ENCODE measurements at regions not wholly inside any gene's neighbourhood (a gene's known extent, or its start where the extent isn't known, plus 50 kb on each side); places are given as distances from the start of the nearest gene placed in this dataset.
"Not testable (repeated sequence)": the region's sequence is repeated elsewhere in the genome, so short reads cannot be mapped to it uniquely, and the experiment has no call there.

DNA sequence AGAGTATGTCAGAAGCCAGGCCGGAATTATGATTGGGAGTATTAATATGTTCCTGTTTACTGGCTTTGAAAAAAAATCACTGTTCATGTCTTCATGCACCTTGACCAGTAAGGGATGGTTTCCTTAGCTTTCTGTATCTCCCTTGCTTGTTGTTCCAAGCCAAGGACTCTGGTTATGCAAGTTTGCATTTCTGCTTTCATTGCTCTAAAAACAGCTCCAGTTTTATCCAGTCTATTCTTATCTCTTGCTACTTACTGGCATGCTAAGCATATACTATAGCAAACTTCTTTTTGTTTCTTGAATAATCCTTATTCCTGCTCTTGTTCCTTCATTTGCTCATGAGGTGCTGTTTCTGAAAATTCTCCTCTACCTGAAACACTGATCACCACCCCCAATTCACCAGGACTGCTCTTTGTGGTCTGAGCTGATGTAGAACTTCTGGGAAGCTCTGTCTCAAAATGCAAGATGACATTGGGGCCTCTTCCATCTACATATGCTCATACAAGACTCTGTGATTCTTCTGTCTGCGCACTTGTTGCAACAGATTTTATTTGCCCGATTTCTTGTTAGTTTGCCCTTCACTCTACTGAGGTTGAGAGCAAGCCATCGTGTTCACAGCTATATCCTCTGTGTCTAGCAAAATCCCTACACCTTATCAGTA lies 173.0 kb downstream of the EBLN2 start:
- no peak for DNase-seq

- DNase-seq, result no peak
These were observed 174.3 kb downstream of the EBLN2 start for GRCh38 chr3:73235768-73236167.

- no peak for DNase-seq
These were observed 175.4 kb downstream of the EBLN2 start for GRCh38 chr3:73236867-73237266.

- DNase-seq, result no peak
These were observed 182.3 kb downstream of the EBLN2 start for GRCh38 chr3:73243740-73244139.

DNA sequence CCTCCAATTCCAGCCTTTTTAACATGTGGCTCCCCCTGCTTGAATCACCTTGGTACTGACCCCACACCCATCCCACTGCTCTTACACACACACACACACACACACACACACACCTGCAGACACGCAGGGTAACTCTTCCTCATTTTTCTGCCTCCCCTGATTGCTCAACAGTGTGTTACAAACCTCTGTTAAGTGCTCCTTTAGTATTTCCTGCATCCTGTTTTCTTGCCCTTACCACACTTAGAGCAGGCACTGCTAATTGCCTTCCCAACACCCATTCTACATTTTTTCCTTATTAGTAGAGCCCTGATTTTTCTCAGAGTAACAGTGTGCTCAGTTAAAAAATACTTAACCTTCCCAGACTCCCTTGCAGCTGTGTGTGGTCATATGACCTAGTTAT lies 184.0 kb downstream of the EBLN2 start:
- DNase-seq, result no peak

GRCh38 chr3:73249047-73249446 lies 187.6 kb downstream of the EBLN2 start:
- DNase-seq, result no peak

DNA sequence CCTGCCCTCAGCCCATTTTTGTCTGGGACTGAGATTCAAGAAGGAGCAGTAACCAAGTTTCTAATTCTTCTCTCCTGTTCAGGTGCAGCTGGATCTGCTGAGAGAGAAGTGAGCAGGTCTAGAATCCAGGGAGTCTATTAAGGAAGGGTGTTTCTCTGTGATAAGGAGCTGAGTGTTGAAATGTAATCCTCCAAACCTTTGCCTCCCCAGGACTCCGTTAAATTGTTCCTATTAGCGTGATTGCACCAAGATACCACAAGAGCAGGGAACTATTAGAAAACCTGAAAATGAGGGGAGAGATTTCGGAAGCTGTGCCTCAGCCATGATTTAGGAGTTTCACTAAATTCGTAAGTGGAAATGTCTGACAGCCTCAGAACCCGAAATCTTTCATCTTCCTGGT lies 192.6 kb downstream of the EBLN2 start:
- no peak for DNase-seq

- peak; percentile 91 for DNase-seq
These were observed 194.2 kb downstream of the EBLN2 start for GRCh38 chr3:73255609-73256029.

GRCh38 chr3:73257186-73257585 lies 195.7 kb downstream of the EBLN2 start:
- DNase-seq, result no peak

GRCh38 chr3:73258057-73258456 lies 196.6 kb downstream of the EBLN2 start:
- DNase-seq, result no peak

DNA sequence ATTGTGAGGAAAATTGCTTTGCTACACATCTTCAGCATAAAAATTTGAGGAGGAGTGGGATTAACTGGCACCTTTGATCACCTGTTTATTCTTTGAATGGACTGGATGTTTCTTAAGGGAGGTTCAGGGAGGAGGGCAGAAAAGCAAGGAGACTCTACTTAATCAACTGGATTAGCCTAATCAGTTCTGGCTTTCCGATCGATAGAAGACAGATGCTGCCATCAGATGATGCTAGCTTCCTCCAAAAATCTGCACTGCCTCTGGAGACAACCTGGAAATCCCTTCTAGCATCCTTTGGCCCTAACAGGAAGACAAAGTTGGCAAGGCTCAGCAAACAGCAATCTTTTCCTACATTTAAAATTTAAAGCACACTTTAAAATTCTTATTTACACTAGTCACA lies 197.8 kb downstream of the EBLN2 start:
- DNase-seq, result no peak

GRCh38 chr3:73259856-73260255 lies 198.4 kb downstream of the EBLN2 start:
- DNase-seq, result no peak

DNA sequence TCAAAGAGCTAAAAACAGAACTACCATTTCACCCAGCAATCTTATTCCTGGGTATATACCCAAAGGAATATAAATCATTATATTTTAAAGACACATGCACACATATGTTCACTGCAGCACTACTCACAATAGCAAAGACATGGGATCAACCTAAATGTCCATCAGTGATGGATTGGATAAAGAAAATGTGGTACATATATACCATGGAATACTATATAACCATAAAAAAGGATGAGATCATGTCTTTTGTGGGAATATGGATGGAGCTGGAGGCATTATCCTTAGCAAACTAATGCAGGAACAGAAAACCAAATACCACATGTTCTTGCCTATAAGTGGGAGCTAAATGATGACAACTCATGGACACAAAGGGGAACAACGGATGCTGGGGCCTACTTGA lies 205.1 kb downstream of the EBLN2 start:
- not testable (repeated sequence) for DNase-seq

DNA sequence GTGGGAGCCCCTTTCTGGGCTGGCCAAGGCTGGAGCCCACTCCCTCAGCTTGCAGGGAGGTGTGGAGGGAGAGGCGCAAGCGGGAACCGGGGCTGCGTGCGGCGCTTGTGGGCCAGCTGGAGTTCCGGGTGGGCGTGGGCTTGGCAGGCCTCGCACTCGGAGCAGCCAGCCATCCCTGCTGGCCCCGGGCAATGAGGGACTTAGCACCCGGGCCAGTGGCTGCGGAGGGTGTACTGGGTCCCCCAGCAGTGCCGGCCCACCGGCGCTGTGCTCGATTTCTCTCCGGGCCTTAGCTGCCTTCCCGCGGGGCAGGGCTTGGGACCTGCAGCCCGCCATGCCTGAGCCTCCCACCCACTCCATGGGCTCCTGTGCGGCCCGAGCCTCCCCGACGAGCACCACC lies 207.7 kb downstream of the EBLN2 start:
- DNase-seq, result not testable (repeated sequence)

DNA sequence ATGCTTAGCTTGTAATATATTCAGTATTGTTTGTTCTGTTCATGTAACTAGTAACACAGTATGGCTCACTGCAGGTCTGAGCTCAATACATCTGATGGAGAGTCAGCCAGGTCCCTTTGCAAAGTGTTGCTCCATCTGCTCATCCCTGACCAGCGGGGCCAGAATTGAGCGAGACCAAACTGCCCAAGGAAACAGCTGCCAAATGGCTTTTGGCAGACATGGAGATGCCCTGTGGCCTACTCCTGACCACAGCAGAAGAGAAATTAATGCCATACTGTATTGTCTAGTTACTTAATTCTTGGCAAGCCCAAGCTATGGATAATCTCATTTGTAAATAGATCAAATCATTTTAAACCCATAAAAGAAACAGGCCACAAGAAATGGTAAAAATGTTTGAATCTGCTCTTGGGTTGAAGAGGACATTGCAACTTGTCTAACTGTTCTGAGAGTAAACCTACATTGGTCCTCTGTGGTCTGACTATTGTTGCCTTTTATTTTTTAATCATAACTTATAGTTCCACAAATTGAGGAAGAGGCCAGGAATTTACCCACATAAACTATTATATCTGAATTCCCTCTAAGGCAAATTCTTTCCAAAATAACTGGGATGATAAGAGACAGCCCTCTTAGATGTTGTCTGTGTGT lies 209.5 kb downstream of the EBLN2 start:
- no peak for DNase-seq

GRCh38 chr3:73273341-73273740 lies 211.9 kb downstream of the EBLN2 start:
- DNase-seq, result no peak

DNA sequence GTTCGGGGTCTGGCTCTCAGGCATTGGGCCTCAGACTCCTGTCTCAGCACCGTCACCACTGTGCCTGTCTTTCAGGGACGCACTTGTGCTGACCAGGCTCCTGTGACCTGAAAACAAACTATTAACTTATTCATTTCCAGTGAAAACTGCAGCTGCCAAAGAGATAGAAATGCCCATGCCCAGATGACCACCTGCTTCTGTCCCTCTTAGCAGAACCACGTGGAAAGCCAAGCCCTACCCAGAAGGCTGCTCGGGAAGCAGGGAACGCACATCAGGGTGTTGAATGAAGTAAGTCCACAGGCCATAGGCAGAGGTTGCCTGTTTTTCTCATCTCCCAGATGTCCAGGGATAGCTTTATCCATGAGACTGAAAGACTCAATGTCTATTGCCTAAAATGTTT lies 219.3 kb downstream of the EBLN2 start:
- no peak for DNase-seq

DNA sequence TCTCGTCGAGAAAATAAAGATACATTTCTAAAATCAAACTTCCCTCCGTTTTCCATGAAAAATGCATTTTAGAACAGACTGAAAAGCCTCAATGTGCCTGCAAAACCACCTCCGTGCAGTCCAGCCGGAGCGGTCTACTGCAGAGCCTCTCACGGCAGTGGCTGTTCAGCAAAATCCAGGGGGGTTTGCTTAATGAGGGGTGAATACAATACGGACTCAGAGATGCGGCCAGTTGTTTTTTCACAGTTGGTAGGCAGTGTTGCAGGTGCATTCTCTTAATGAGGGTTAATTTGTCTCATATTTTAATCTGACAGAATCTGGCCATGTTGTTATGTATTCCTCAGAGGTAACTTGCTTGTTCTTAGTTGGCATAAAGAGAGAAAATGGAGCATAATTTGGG lies 223.0 kb downstream of the EBLN2 start:
- no peak for DNase-seq

- DNase-seq, result no peak
These were observed 230.1 kb downstream of the EBLN2 start for GRCh38 chr3:73291541-73291940.

GRCh38 chr3:73292220-73292619 lies 230.8 kb downstream of the EBLN2 start:
- no peak for DNase-seq

DNA sequence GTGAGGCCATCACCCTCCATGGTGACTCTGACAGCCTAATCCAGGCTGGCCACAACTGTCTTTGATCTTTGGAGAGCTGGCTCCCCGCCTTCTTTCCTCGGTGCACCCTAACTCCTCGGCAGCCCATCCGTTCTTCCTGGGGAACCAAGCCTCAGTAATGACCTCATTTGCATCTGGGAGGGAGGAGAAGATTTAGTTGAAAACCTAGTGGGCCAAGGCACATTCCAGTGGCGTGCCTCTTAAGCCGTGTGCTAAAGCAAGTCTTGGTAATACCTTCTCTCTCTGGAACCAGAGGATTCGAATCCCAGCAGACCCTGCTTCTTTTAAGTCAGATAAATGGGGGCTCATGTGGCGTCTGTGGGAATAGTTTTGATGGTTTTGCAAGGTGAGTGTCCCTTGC lies 233.1 kb downstream of the EBLN2 start:
- no peak for DNase-seq

GRCh38 chr3:73295876-73296635 lies 234.6 kb downstream of the EBLN2 start:
- no peak for DNase-seq

DNA sequence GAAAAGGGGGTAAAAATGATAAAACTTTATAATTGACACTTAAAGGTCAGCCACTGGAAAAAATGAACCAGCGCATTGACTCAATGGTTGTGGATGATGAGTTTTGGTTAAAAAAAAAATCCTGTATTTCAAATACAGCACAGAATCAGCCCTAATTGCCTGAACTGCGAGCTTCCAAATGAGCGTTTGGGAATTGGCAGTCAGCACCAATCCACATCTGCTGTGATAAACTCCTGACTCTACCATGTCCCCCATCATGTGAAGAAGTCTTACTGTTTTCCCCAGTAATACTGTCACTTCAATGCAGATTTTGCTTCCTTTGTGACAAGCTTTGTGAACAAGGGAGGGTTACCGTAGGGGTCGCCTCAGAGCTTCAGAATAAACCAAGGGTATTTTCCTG lies 235.4 kb downstream of the EBLN2 start:
- no peak for DNase-seq
